ENCODE measurements at regions not wholly inside any gene's neighbourhood (a gene's known extent, or its start where the extent isn't known, plus 50 kb on each side); places are given as distances from the start of the nearest gene placed in this dataset.

GRCh38 chr13:33891196-33891742 lies 73.3 kb downstream of the RFC3 start:
- no peak for DNase-seq (ENCODE audit: low read depth in 3 of 3)

- DNase-seq (ENCODE audit: low read depth in 3 of 3): no peak
Observed at GRCh38 chr13:33893559-33893958, 75.6 kb downstream of the RFC3 start.

GRCh38 chr13:33904431-33904830 lies 86.5 kb downstream of the RFC3 start:
- no peak for DNase-seq (ENCODE audit: low read depth in 3 of 3)

GRCh38 chr13:33908116-33908515 lies 90.2 kb downstream of the RFC3 start:
- no peak for DNase-seq (ENCODE audit: low read depth in 3 of 3)

- DNase-seq (ENCODE audit: low read depth in 3 of 3): no peak
Observed at GRCh38 chr13:33910255-33910654, 92.3 kb downstream of the RFC3 start.

GRCh38 chr13:33911521-33911920 lies 93.6 kb downstream of the RFC3 start:
- no peak for DNase-seq (ENCODE audit: low read depth in 3 of 3)

GRCh38 chr13:33913829-33914228 lies 95.9 kb downstream of the RFC3 start:
- DNase-seq (ENCODE audit: low read depth in 3 of 3): no peak

- DNase-seq (ENCODE audit: low read depth in 3 of 3): no peak
Observed at GRCh38 chr13:33917190-33917589, 99.2 kb downstream of the RFC3 start.

GRCh38 chr13:33918199-33918932 lies 100.4 kb downstream of the RFC3 start:
- DNase-seq (ENCODE audit: low read depth in 3 of 3): no peak

- DNase-seq (ENCODE audit: low read depth in 3 of 3): no peak
Observed at GRCh38 chr13:33919120-33919519, 101.2 kb downstream of the RFC3 start.

- DNase-seq (ENCODE audit: low read depth in 3 of 3): no peak
Observed at GRCh38 chr13:33925563-33925962, 107.6 kb downstream of the RFC3 start.

GRCh38 chr13:33927315-33927714 lies 109.4 kb downstream of the RFC3 start:
- no peak for DNase-seq (ENCODE audit: low read depth in 3 of 3)

- DNase-seq (ENCODE audit: low read depth in 3 of 3): no peak
Observed at GRCh38 chr13:33931397-33932311, 113.7 kb downstream of the RFC3 start.

- DNase-seq (ENCODE audit: low read depth in 3 of 3): no peak
Observed at GRCh38 chr13:33932769-33933406, 114.9 kb downstream of the RFC3 start.

GRCh38 chr13:33933810-33934209 lies 115.9 kb downstream of the RFC3 start:
- DNase-seq (ENCODE audit: low read depth in 3 of 3): no peak

- no peak for DNase-seq (ENCODE audit: low read depth in 3 of 3)
Observed at GRCh38 chr13:33934343-33934742, 116.4 kb downstream of the RFC3 start.

GRCh38 chr13:33934951-33935371 lies 117.0 kb downstream of the RFC3 start:
- no peak for DNase-seq (ENCODE audit: low read depth in 3 of 3)

- DNase-seq (ENCODE audit: low read depth in 3 of 3): no peak
Observed at GRCh38 chr13:33935969-33936368, 118.0 kb downstream of the RFC3 start.

- no peak for DNase-seq (ENCODE audit: low read depth in 3 of 3)
Observed at GRCh38 chr13:33937373-33938098, 119.6 kb downstream of the RFC3 start.

GRCh38 chr13:33940256-33940655 lies 122.3 kb downstream of the RFC3 start:
- no peak for DNase-seq (ENCODE audit: low read depth in 3 of 3)

- DNase-seq (ENCODE audit: low read depth in 3 of 3): no peak
Observed at GRCh38 chr13:33940898-33941297, 122.9 kb downstream of the RFC3 start.
